NCI-H748 (cell line): ENCODE measurements at regions not wholly inside any gene's neighbourhood (a gene's known extent, or its start where the extent isn't known, plus 50 kb on each side); places are given as distances from the start of the nearest gene placed in this dataset.

Source experiments
- DNase-seq: peaks from one replicate; lab custom pipeline; 2025; ENCODE audit not compliant: unreplicated experiment; lab: John Stamatoyannopoulos, UW

- no peak for DNase-seq
Observed at GRCh38 chr11:15483205-15483604, 368.5 kb downstream of the INSC start.

- DNase-seq: no peak
Observed at GRCh38 chr11:15484398-15484797, 369.7 kb downstream of the INSC start.

DNA sequence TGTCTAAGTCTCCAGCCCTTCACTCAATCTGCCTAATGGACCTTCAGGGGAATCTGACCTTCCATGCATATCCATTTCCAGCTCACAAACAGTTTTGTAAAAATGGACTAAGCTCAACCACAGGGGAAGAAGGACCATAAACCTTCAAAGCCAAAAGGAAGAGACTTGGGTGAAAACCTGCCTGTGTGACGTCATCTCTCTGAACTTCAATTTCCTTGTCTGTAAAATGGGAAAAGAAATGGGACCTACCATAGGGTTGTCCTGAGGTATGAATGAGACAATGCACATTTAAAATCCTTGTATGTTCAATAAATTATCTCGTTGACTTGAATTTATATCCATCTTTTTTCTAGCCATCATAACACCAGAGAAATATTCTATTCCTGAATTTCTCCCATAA is 370.7 kb downstream of the INSC start:
- no peak for DNase-seq

GRCh38 chr11:15489281-15489680 is 374.6 kb downstream of the INSC start:
- no peak for DNase-seq

- no peak for DNase-seq
Observed at GRCh38 chr11:15490535-15490934, 375.8 kb downstream of the INSC start.

GRCh38 chr11:15493066-15493465 is 378.3 kb downstream of the INSC start:
- peak; percentile 26 for DNase-seq

GRCh38 chr11:15493921-15494620 is 379.3 kb downstream of the INSC start:
- peak; percentile 75 for DNase-seq

DNA sequence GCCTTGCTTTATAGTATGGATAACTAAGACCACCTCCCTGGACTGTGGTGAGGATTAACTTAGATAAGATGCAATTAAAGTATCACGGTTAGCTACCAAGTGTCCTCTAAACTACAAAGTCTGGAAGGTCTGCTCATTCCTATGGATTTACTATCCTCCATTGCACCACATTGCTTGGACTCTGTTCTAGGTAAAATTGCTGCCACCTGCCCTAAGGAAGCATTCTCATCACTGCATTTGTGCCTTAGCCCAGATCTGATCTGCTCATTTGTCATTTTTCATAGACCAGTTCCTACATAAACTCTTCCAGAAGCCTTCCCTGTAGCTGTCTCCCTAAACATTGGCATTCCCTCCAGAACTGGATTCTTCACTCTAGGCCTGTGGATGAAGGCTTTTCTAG is 380.0 kb downstream of the INSC start:
- no peak for DNase-seq

DNA sequence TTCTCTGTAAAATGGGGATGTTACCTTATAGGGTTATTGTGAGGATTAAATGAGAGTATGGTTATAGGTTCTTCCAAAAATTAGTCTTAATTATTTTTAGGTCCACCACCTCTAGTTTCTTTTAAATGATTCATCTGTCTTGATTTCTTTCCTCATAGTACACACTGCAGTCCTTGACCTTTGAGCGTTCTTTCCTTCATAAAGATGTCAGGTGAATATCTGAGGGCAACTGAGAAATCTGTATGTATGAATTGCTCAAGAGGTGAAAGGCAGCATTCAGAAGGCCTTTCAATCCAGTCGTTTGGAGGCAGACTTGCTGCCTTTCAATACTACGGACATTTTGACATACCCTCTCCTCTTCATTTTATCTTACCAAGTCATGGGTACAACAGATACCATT is 380.7 kb downstream of the INSC start:
- no peak for DNase-seq

DNA sequence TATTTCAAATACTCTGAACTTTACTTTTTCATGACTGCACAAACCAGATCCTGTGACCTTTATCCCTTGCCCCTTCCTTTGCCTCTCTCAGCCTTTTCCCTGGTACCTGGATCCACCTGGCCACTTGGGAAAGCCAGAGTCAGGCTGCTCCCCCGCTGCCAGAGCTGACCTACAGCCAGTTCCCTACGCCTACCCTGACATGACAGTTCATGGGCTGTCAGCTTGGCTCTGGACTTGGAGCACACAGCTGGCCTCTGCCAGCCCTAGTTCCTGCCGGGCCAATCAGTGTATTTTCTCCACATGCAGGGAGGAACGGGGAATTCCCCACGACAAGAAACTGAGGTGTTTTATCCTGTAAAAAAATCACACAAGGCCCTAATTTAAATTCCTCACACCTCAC is 382.6 kb downstream of the INSC start:
- DNase-seq: no peak

- no peak for DNase-seq
Observed at GRCh38 chr11:15499674-15500073, 385.0 kb downstream of the INSC start.

GRCh38 chr11:15500643-15501042 is 385.9 kb downstream of the INSC start:
- no peak for DNase-seq

- DNase-seq: no peak
Observed at GRCh38 chr11:15501566-15501965, 386.8 kb downstream of the INSC start.

DNA sequence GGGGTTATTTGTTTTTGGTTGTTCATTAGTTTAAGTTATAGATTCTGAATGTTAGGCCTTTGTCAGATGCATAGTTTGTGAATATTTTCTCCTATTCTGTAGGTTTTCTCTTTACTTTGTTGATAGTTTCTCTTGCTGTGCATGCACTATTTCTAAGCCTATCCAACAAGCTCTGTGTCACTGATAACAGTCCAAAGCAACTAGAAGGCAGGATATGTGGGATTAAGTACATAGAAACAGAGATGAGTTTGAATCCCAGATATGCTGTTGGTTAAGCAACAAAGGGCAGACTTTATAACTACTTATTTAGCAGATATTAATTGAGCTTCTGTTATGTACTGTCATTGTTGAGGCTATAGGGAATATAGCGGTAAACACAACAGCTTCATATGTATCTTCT is 390.4 kb downstream of the INSC start:
- no peak for DNase-seq

DNA sequence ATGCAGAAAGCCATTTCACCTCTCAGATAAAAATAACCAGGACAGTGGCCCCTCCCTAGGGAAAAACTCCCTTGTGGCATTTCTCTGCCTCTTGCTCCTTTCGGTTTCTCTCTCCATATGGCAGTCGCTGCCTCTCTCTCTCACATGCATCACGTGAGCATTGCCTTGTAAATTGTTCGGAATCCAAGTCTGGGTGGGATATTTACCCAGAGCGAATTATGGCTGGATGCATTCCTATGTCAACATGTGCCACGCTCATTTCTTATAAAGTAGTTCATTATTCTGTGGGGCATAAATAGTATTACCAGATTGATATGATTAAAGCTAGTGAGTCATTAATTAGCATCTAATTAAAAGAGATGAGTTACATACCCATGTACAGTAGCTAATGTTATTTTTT is 392.9 kb downstream of the INSC start:
- peak; percentile 53 for DNase-seq

GRCh38 chr11:15509082-15509481 is 394.4 kb downstream of the INSC start:
- no peak for DNase-seq

DNA sequence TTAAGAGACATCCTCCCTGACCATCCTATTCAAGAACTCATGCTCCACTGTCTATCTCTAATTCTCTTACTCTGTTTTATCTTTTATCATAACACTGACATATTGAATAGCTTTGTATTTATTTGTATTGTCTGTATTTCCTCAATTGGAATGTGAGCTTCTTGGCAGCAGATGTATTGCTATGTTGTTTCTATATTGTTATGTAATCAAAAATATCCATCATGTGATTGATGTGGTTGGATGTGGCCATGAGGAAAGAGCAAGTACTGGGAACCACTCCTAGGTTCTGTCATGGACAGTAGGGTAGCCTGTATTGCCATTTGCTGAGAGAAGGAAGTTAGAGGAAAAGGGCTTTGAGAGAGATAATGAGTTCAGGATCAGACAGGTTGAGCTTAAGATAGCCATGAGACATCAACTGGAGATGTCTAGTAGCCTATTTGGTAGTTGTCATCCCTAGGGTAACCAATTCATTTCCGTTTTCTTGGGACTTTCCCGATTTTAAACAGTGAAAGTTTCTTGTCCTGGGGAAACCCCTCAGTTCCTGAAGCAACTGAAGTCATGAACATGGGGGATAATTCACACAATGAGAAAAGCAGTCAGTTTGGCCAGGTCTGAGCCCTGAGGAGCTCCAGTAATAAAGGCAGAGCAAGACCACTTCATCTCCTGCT is 404.5 kb downstream of the INSC start:
- DNase-seq: no peak

DNA sequence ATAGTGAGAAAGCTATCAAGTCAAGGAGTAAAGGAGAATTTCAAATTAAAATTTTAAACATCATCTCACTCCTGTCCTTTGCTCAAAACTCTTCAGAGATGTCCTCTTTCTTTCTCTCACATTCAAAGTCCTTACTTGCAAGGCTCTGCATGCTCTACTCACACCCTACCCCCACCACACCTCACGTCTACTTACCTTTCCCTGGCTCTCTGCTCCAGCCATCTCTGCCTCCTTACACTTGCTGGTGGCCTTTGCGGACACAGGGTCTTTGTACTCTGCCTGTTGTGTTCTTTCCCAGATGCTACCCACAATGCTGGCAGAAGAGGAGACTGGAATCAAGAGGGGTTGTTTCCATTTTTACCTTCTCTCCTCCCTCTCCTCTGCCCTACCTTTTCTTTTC is 405.2 kb downstream of the INSC start:
- no peak for DNase-seq

DNA sequence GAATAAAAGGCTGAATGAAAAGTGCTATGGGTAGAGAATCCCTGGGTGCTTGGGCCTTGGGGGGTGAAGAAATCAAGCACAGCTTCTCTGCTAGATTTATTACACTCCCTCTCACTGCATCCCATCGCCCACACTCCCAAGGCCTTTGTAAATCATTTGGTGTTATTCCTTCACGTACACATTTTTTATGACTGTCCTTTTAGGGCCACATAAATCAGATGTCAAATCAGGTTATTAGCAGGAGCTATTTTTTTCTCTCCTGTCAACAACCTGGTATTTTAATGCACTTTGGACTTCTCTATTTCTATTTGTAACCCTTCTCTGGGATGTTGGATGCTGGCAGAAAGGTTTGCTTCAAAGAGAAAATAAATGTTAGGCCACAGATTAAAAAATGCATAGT is 408.8 kb downstream of the INSC start:
- DNase-seq: no peak

DNA sequence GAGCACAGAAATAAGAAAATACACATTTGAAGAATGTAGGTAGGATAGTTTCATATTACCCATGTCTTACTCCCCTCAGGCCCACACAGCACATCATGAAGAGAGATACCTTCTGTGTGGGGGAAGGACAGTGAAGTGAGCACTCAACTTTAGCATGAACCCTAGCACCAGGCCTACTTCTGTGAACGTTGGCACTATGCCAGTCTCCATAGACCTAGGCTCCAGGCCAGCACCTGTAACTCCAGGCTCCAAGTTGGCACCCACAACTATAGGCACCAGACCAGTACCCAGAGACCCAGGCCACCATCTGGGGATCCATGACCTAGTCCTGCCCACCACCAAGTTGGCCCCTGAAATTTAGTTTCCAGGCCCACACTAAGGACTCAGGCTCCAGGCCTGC is 410.9 kb downstream of the INSC start:
- no peak for DNase-seq

- no peak for DNase-seq
Observed at GRCh38 chr11:15526032-15526431, 411.3 kb downstream of the INSC start.

DNA sequence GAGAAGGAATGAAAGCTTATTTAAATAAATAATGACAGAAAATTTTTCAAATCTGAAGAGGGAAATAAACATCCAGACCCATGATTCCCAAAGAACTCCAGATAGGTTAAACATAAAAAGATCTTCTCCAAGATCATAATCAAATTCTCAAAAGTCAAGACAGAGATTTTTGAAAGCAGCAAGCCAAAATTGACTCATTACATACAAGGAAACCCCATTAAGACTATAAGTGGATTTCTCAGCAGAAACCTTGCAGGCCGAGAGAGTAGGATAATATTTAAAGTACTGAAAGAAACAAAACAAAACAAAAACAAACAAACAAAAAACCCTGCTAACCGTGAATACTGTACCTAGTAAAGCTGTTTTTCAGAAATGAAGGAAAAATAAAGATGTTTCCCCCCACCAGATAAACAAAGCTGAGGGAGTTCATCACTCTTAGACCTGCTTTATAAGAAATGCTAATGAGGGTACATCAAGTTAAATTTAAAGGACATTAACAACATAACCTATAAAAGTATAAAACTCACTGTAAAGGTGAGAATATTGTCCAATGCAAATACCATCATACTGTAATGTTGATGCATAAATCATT is 412.2 kb downstream of the INSC start:
- DNase-seq: no peak

GRCh38 chr11:15532432-15532831 is 417.7 kb downstream of the INSC start:
- no peak for DNase-seq
